Breast epithelium (tissue), 4 donors: ENCODE measurements at regions not wholly inside any gene's neighbourhood (a gene's known extent, or its start where the extent isn't known, plus 50 kb on each side); places are given as distances from the start of the nearest gene placed in this dataset.

Source experiments
- DNase-seq, 2 donors: peaks; one replicate each; pipeline ENCODE4 v3.0.0-alpha.2; 2019; ENCODE audit warnings: low spot score in 2 of 2
- H3K27ac ChIP-seq, 2 donors: fragments of 200-600 bp; sonication (generic) in 1 of 2; one replicate each; pipeline ENCODE4 v1.5.1; 2016 to 2019; ENCODE audit warnings: mild to moderate bottlenecking in 1 of 2
- H3K27me3 ChIP-seq, 2 donors: fragments of 200-600 bp; sonication (generic) in 1 of 2; one replicate each; pipeline versions ENCODE4 v1.5.1 to v1.6.0; 2017 to 2019; ENCODE audit warnings: control low read depth in 1 of 2, mild to moderate bottlenecking in 1 of 2
- H3K36me3 ChIP-seq: fragments of 200-600 bp; one replicate; pipeline ENCODE4 v1.5.1; 2019
- H3K4me1 ChIP-seq, 2 donors: fragments of 200-600 bp; sonication (generic); one replicate each; pipeline ENCODE4 v1.5.1; 2016 to 2019; ENCODE audit warnings: control low read depth in 1 of 2
- H3K4me3 ChIP-seq, 3 donors: fragments of 200-600 bp; sonication (generic); 1 replicate in 2 of 3; 2 replicates in 1 of 3; pipeline ENCODE4 v1.5.1; 2016 to 2019; ENCODE audit warnings: mild to moderate bottlenecking in 3 of 3, moderate library complexity in 2 of 3
- H3K9me3 ChIP-seq, 2 donors: fragments of 200-600 bp; sonication (generic) in 1 of 2; one replicate each; pipeline ENCODE4 v1.5.1; 2016 to 2019; ENCODE audit warnings: control low read depth in 1 of 2
- CTCF ChIP-seq, 3 donors: fragments of 450-650 bp; IDR thresholded peaks; one replicate each; pipeline ENCODE4 v1.5.1; 2016 to 2017; ENCODE audit warnings: antibody characterized with exemption in 3 of 3, mild to moderate bottlenecking in 3 of 3, moderate library complexity in 3 of 3
- POLR2A ChIP-seq: fragments of 450-650 bp; IDR thresholded peaks from one replicate; pipeline ENCODE4 v1.6.1; 2016; ENCODE audit warnings: antibody characterized with exemption, mild to moderate bottlenecking, moderate library complexity
- POLR2AphosphoS5 ChIP-seq, 3 donors: sonication (generic); formaldehyde crosslinking; IDR thresholded peaks; one replicate each; pipeline ENCODE4 v1.6.1; 2017; ENCODE audit warnings: antibody characterized with exemption in 3 of 3
- intact Hi-C: fragments of 100-400 bp; cut with DNase I; formaldehyde crosslinking; loops from one replicate; pipeline ENCODE4 v1.15.1; 2023; ENCODE audit warnings: low total_unique reads

- Histone ChIP-seq H3K9me3 (no peaks in the 10 kb centered on the region), H3K27ac (no peak overlapping the region), H3K4me1 (no peaks in the 10 kb centered on the region), H3K36me3 (no peaks in the 10 kb centered on the region), H3K27me3 (no peaks in the 10 kb centered on the region), H3K4me3 (no peak overlapping the region)
- intact Hi-C loops: no loop called here
- no peak for DNase-seq
- TF ChIP-seq CTCF (IDR thresholded peaks at IDR 0.05) (no peak), POLR2A (no peak), POLR2AphosphoS5 (IDR thresholded peaks at IDR 0.05) (no peak)
Measured at GRCh38 chr21:35482933-35483662, 434.0 kb upstream of the RUNX1 start.

GRCh38 chr21:35482096-35482495 is 433.0 kb upstream of the RUNX1 start:
- no peaks in the 10 kb centered on the region for H3K4me1 ChIP-seq
- no peak for DNase-seq
- no peak overlapping the region for H3K4me3 ChIP-seq

GRCh38 chr21:35481005-35481404 is 431.9 kb upstream of the RUNX1 start:
- Histone ChIP-seq H3K4me1 (no peaks in the 10 kb centered on the region), H3K4me3 (no peak overlapping the region), H3K9me3 (no peaks in the 10 kb centered on the region), H3K27ac (no peak overlapping the region), H3K36me3 (no peaks in the 10 kb centered on the region), H3K27me3 (no peaks in the 10 kb centered on the region)
- TF ChIP-seq POLR2AphosphoS5 (IDR thresholded peaks at IDR 0.05): no peak
- TF ChIP-seq CTCF (IDR thresholded peaks at IDR 0.05): no peak
- no peak for TF ChIP-seq POLR2A
- DNase-seq: no peak
- intact Hi-C loops: no loop called here

More at GRCh38 chr21:35482096-35482495, 433.0 kb upstream of the RUNX1 start:
- no peak for TF ChIP-seq POLR2AphosphoS5 (IDR thresholded peaks at IDR 0.05)
- TF ChIP-seq CTCF (IDR thresholded peaks at IDR 0.05): no peak
- TF ChIP-seq POLR2A: no peak
- intact Hi-C loops: no loop called here
- no peak overlapping the region for H3K27ac ChIP-seq
- H3K9me3 ChIP-seq: no peaks in the 10 kb centered on the region
- H3K27me3 ChIP-seq: no peaks in the 10 kb centered on the region
- no peaks in the 10 kb centered on the region for H3K36me3 ChIP-seq

GRCh38 chr21:35479529-35479928 is 430.4 kb upstream of the RUNX1 start:
- intact Hi-C loops: no loop called here

More at GRCh38 chr21:35479529-35479928, 430.4 kb upstream of the RUNX1 start:
- H3K27me3 ChIP-seq: no peaks in the 10 kb centered on the region
- no peak for TF ChIP-seq CTCF (IDR thresholded peaks at IDR 0.05)
- TF ChIP-seq POLR2AphosphoS5 (IDR thresholded peaks at IDR 0.05): no peak
- no peak for TF ChIP-seq POLR2A
- no peak overlapping the region for H3K4me3 ChIP-seq
- H3K4me1 ChIP-seq: no peaks in the 10 kb centered on the region
- H3K36me3 ChIP-seq: no peaks in the 10 kb centered on the region
- H3K9me3 ChIP-seq: no peaks in the 10 kb centered on the region
- DNase-seq: no peak
- H3K27ac ChIP-seq: no peak overlapping the region
